GM21723 (cell line): ENCODE measurements at regions not wholly inside any gene's neighbourhood (a gene's known extent, or its start where the extent isn't known, plus 50 kb on each side); places are given as distances from the start of the nearest gene placed in this dataset.
"Not testable (repeated sequence)": the region's sequence is repeated elsewhere in the genome, so short reads cannot be mapped to it uniquely, and the experiment has no call there.

ENCODE experiments used
- ATAC-seq: cut with Tn5 transposase; IDR thresholded peaks from one replicate; pipeline ENCODE4 v1.9.1; 2021; ENCODE audit warnings: mild to moderate bottlenecking, moderate library complexity; ENCODE audit not compliant: unreplicated experiment

GRCh38 chr15:46088486-46089445 lies 453.9 kb downstream of the SQOR start:
- ATAC-seq: no peak

GRCh38 chr15:46089467-46089935 lies 454.7 kb downstream of the SQOR start:
- ATAC-seq: no peak

GRCh38 chr15:46091860-46092450 lies 457.1 kb downstream of the SQOR start:
- no peak for ATAC-seq

DNA sequence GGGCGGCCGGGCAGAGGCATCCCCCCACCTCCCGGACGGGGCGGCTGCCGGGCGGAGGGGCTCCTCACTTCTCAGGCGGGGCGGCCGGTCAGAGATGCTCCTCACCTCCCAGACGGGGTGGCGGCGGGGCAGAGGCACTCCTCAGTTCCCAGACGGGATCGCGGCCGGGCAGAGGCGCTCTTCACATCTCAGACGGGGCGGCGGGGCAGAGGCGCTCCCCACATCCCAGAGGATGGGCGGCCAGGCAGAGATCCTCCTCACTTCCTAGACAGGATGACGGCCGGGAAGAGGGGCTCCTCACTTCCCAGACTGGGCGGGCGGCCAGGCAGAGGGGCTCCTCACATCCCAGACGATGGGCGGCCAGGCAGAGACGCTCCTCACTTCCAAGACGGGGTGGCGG lies 463.2 kb downstream of the SQOR start:
- ATAC-seq: not testable (repeated sequence)

GRCh38 chr15:46110755-46111154 lies 475.9 kb downstream of the SQOR start:
- ATAC-seq: no peak

GRCh38 chr15:46111730-46112129 lies 476.9 kb downstream of the SQOR start:
- no peak for ATAC-seq

DNA sequence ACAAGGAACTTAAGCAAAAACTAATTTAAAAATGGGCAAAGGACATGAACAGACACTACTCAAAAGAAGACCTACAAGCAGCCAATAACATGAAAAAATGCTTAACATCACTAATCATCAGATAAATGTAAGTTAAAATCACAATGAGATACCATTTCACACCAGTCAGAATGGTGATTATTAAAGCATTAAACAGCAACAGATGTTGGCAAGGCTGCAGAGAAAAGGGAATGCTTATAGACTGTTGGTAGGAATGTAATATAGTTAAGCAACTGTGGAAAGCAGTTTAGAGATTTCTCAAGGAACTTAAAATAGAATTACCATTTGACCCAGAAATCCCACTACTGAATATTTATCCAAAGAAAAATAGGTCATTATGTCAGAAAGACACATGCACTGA lies 482.2 kb downstream of the SQOR start:
- no peak for ATAC-seq

GRCh38 chr15:46120713-46121112 lies 485.9 kb downstream of the SQOR start:
- ATAC-seq: no peak

DNA sequence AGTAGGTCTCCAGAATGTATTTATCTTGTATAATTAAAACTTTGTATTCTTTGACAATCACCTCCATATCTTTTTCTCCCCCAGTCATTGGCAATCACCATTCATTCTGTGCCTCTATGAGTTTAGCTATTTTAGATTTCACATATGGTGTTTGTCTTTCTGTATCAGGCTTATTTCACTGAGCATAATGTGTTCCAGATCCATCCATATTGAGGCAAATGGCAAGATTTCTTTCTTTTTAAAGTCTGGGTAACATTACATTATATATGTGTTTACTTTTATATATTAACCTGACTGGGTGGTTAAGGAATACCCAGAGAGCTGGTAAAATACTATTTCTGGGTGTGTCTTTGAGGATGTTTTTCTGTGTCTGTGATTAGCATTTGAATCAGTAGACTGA lies 486.6 kb downstream of the SQOR start:
- ATAC-seq: no peak

- no peak for ATAC-seq
Observed at GRCh38 chr15:46126581-46126980, 491.8 kb downstream of the SQOR start.

DNA sequence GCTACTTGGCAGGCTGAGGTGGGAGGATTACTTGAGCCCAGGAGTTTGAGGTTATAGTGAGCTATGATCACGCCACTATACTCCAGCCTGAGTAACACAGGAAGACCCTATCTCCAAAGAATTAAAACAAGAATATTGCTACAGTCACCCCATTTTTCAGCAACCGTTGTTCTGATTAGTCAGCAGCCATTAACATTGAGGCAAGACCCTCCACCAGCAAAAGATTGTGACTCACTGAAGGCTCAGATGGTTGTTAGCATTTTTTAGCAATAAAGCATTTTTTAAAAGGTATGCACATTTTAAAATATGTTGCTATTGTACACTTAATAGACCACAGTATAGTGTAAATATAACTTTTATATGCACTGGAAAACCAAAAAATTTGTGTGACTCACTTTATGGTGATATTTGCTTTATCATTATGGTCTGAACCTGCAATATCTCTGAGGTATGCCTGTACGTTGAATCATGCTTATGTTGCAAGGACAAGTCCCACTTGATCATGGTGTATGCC lies 492.6 kb downstream of the SQOR start:
- no peak for ATAC-seq

- ATAC-seq: no peak
Observed at GRCh38 chr15:46129145-46129544, 494.3 kb downstream of the SQOR start.

DNA sequence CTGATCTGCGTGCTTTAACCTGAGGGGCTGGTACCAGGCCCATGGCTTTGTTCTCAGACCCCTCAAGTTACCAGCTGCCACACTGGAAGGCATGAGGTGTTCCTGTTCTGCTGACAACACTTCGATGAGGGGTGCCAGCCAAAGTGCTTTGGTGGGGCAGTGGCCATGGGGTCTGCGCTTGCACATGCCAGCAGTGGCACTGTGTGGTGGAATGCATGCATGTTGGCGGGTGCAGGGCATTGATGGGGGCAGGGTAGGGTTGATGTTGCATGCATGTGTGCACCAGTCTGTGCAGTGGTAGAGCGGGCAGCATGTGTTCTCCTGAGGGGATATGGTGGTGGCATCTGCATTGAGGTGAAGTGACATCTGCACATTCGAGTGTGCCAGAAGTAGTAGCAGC lies 497.0 kb downstream of the SQOR start:
- no peak for ATAC-seq

DNA sequence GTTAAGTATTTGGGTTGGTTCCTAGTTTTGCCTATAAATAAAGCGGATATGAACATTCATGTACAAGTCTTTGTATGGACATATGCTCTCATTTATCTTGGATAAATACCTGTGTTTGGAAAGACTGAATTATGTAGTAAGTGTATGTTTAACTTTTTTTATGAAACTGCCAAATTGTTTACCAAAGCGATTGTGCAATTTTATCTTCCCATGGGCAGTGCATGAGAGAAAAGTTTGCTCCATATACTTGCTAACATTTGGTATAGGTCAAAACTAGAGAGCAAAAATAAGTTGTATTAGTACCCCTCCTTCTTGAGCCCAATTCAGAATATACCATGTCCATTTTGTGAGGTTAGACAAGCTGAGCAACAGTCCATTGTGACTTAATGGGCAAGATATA lies 502.6 kb downstream of the SQOR start:
- no peak for ATAC-seq

GRCh38 chr15:46146002-46146401 lies 511.2 kb downstream of the SQOR start:
- ATAC-seq: no peak

GRCh38 chr15:46146915-46147314 lies 512.1 kb downstream of the SQOR start:
- ATAC-seq: no peak

GRCh38 chr15:46151786-46152185 lies 517.0 kb downstream of the SQOR start:
- no peak for ATAC-seq

- no peak for ATAC-seq
Observed at GRCh38 chr15:46166750-46167149, 531.9 kb downstream of the SQOR start.

- ATAC-seq: no peak
Observed at GRCh38 chr15:46170326-46170725, 535.5 kb downstream of the SQOR start.

DNA sequence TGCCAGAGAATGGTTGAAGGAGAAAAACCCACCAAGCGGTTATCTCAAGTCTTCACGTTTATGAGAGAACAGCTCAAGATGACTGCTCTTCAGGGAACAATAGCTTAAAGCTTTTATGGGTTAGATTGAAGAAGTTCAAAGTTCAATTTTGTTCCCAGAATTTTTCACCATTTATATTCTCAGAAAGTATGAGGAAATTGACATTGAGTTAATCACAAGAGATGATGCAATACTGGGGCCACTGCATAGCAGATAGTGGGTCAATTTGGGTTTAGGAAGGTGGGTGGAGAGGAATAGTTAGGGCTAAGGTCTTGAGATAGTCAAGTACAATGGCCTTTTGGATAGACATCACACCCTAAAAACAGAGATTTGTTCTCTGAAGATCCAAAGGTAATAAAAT lies 539.3 kb downstream of the SQOR start:
- no peak for ATAC-seq

DNA sequence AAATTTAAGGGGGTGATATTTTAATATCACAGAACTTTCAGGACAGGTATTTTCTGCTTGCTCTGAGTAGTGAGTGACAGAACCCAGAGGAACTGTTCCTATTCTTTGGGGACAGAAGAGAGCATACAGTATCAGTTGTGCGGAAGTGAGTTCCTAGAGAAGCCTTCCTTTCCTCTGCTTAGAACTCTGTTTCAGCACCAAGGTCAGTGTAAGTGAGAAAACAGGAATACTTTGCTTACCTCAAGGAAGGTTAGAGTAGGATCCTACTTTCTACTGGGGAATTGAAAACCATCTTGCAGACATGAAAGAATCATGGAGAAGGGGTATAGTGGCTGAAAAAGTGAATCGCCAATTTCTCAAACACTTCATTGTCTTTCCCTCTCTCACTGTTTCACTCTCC lies 542.4 kb downstream of the SQOR start:
- ATAC-seq: no peak

- no peak for ATAC-seq
Observed at GRCh38 chr15:46178138-46178537, 543.3 kb downstream of the SQOR start.
